WTC11 (cell line): ENCODE measurements at regions not wholly inside any gene's neighbourhood (a gene's known extent, or its start where the extent isn't known, plus 50 kb on each side); places are given as distances from the start of the nearest gene placed in this dataset.

Experiments used
- ATF1 ChIP-seq: sonication (generic); formaldehyde crosslinking; IDR thresholded peaks from 2 replicates; pipeline ENCODE4 v1.8.1; 2023; ENCODE audit warnings: mild to moderate bottlenecking, moderate library complexity, missing genetic modification reagents
- ATF3 ChIP-seq: sonication (generic); formaldehyde crosslinking; conservative IDR thresholded peaks from 2 replicates; pipeline ENCODE4 v1.8.1; 2022; ENCODE audit warnings: mild to moderate bottlenecking, missing genetic modification reagents
- CBFB ChIP-seq: sonication (generic); formaldehyde crosslinking; IDR thresholded peaks from 2 replicates; pipeline ENCODE4 v1.8.1; 2022; ENCODE audit warnings: mild to moderate bottlenecking, low read depth, missing genetic modification reagents
- CREM ChIP-seq: sonication (generic); formaldehyde crosslinking; IDR thresholded peaks from 2 replicates; pipeline ENCODE4 v1.8.1; 2022; ENCODE audit warnings: mild to moderate bottlenecking, missing genetic modification reagents, moderate library complexity
- CTCF ChIP-seq: fragments of 200-600 bp; IDR thresholded peaks from 2 replicates; pipeline ENCODE4 v1.8.0; 2022; ENCODE audit warnings: antibody characterized with exemption
- ELF4 ChIP-seq: sonication (generic); formaldehyde crosslinking; IDR thresholded peaks from 2 replicates; pipeline ENCODE4 v1.8.1; 2022; ENCODE audit warnings: low read depth, mild to moderate bottlenecking, moderate library complexity, missing genetic modification reagents
- ESRRA ChIP-seq: sonication (generic); formaldehyde crosslinking; IDR thresholded peaks from 2 replicates; pipeline ENCODE4 v1.8.1; 2022; ENCODE audit warnings: mild to moderate bottlenecking, missing genetic modification reagents, borderline replicate concordance
- MAX ChIP-seq: sonication (generic); formaldehyde crosslinking; IDR thresholded peaks from 2 replicates; pipeline ENCODE4 v1.8.0; 2022; ENCODE audit warnings: mild to moderate bottlenecking, missing genetic modification reagents
- NFYB ChIP-seq: sonication (generic); formaldehyde crosslinking; conservative IDR thresholded peaks from 2 replicates; pipeline ENCODE4 v1.8.0; 2022; ENCODE audit warnings: low read depth, missing genetic modification reagents
- SMAD3 ChIP-seq: sonication (generic); formaldehyde crosslinking; IDR thresholded peaks from 2 replicates; pipeline ENCODE4 v1.8.0; 2022; ENCODE audit warnings: missing genetic modification reagents, mild to moderate bottlenecking, borderline replicate concordance
- USF1 ChIP-seq: sonication (generic); formaldehyde crosslinking; IDR thresholded peaks from 2 replicates; pipeline ENCODE4 v1.8.0; 2022; ENCODE audit warnings: mild to moderate bottlenecking, missing genetic modification reagents
- ZNF232 ChIP-seq: sonication (generic); formaldehyde crosslinking; IDR thresholded peaks from 2 replicates; pipeline ENCODE4 v1.8.0; 2022; ENCODE audit warnings: mild to moderate bottlenecking, missing genetic modification reagents

GRCh38 chr9:7970681-7971330, 171.2 kb upstream of the DMAC1 start:
- TF ChIP-seq CTCF (no peak), NFYB (CRISPR knock-in tag) (no peak), ATF3 (CRISPR knock-in tag) (no peak), CBFB (no peak), SMAD3 (no peak), ESRRA (CRISPR knock-in tag) (no peak), ELF4 (CRISPR knock-in tag) (no peak), MAX (no peak), ZNF232 (no peak), USF1 (CRISPR knock-in tag) (no peak), ATF1 (no peak), CREM (no peak)
